Ovary (tissue), 7 donors: ENCODE measurements at regions not wholly inside any gene's neighbourhood (a gene's known extent, or its start where the extent isn't known, plus 50 kb on each side); places are given as distances from the start of the nearest gene placed in this dataset.

Source experiments
- DNase-seq, 5 donors: peaks; one replicate each; pipeline ENCODE4 v3.0.0-alpha.2; 2019 to 2020
- H3K27ac ChIP-seq, 2 donors: fragments of 200-600 bp; one replicate each; pipeline versions ENCODE4 v1.5.1 to v1.8.0; 2019 to 2022
- H3K27me3 ChIP-seq: fragments of 200-600 bp; one replicate; pipeline ENCODE4 v1.8.0; 2022
- H3K36me3 ChIP-seq: fragments of 200-600 bp; sonication (generic); one replicate; pipeline ENCODE4 v1.5.1; 2019
- H3K4me1 ChIP-seq: one replicate; pipeline ENCODE4 v1.8.1; 2013; ENCODE audit warnings: mild to moderate bottlenecking, moderate library complexity; ENCODE audit not compliant: insufficient read depth
- H3K4me3 ChIP-seq: fragments of 200-600 bp; sonication (generic); one replicate; pipeline ENCODE4 v1.5.1; 2017
- H3K9me3 ChIP-seq, 2 donors: fragments of 200-600 bp in 1 of 2; sonication (generic) in 1 of 2; one replicate each; pipeline versions ENCODE4 v1.5.1 to v1.8.1; 2013 to 2019; ENCODE audit warnings: mild to moderate bottlenecking in 1 of 2, moderate library complexity in 1 of 2
- CTCF ChIP-seq, 3 donors: fragments of 450-650 bp in 2 of 3; fragments of 200-600 bp in 1 of 3; IDR thresholded peaks; one replicate each; pipeline versions ENCODE4 v1.5.1 to v1.8.0; 2016 to 2022; ENCODE audit warnings: antibody characterized with exemption in 3 of 3, mild to moderate bottlenecking in 1 of 3
- EP300 ChIP-seq: sonication (generic); formaldehyde crosslinking; IDR thresholded peaks from one replicate; pipeline ENCODE4 v1.6.1; 2017; ENCODE audit warnings: antibody characterized with exemption
- POLR2A ChIP-seq: fragments of 450-650 bp; IDR thresholded peaks from one replicate; pipeline ENCODE4 v1.6.1; 2017; ENCODE audit warnings: antibody characterized with exemption, mild to moderate bottlenecking, moderate library complexity
- WGBS, 3 donors: extraction: QIAGEN DNeasy Blood & Tissue Kit in 1 of 3; methylation state at CpG; one replicate each; pipeline versions ENCODE4 v1.1.5 to v1.1.7; 2013 to 2017; 5-methylcytosine and 5-hydroxymethylcytosine counted together
- intact Hi-C, 4 donors: fragments of 100-400 bp; cut with DNase I; formaldehyde crosslinking; loops; one replicate each; pipeline versions ENCODE4 v1.11.0 to v1.15.1; 2022 to 2023
- donor health status: DM: no; HTN: no; CAD: no; lungs with moderate emphysema.
- donor health status: DM: no; HTN: no; CAD: no.
- donor health status: Bipolar disorder and iron deficiency.
- donor health status: DM: no; HTN: no; CAD: no.
- donor health status: DM: yes; HTN: yes; CAD: no.

GRCh38 chr20:63080811-63081210, 74.0 kb upstream of the BHLHE23 start:
- Histone ChIP-seq H3K9me3 (peaks cover 0 to 5% of the 10 kb centered on the region in 2 donors), H3K36me3 (no peaks in the 10 kb centered on the region), H3K4me3 (no peak overlapping the region), H3K27ac (no peak overlapping the region), H3K4me1 (no peaks in the 10 kb centered on the region), H3K27me3 (no peaks in the 10 kb centered on the region)
- intact Hi-C loops = no loop called here
- TF ChIP-seq POLR2A = no peak
- no peak for TF ChIP-seq EP300
- TF ChIP-seq CTCF (IDR thresholded peaks at IDR 0.05) = no peak
- peak in 1 of 5 donors; percentile 7 for DNase-seq
- WGBS, 3 donors = 67 to 74% (median 69%) methylated on average over 4 of the region's 4 CpGs

GRCh38 chr20:63080411-63080810, 73.6 kb upstream of the BHLHE23 start:
- no peaks in the 10 kb centered on the region for H3K27me3 ChIP-seq
- 81 to 87% (median 85%) methylated on average over 10 of the region's 10 CpGs for WGBS, 3 donors
- intact Hi-C loops = no loop called here
- DNase-seq = peak in 2 of 5 donors; percentile 5 to 6
- no peaks in the 10 kb centered on the region for H3K4me1 ChIP-seq
- TF ChIP-seq CTCF (IDR thresholded peaks at IDR 0.05) = no peak
- no peak for TF ChIP-seq EP300
- TF ChIP-seq POLR2A = no peak
- H3K36me3 ChIP-seq = no peaks in the 10 kb centered on the region
- H3K4me3 ChIP-seq = no peak overlapping the region
- H3K27ac ChIP-seq = no peak overlapping the region
- peaks cover 0 to 9% of the 10 kb centered on the region in 2 donors for H3K9me3 ChIP-seq

- no peak for DNase-seq
- H3K4me3 ChIP-seq = no peak overlapping the region
- H3K27ac ChIP-seq = no peak overlapping the region
- no peaks in the 10 kb centered on the region for H3K27me3 ChIP-seq
- no peak for TF ChIP-seq POLR2A
- TF ChIP-seq EP300 = no peak
- no peak for TF ChIP-seq CTCF (IDR thresholded peaks at IDR 0.05)
- WGBS, 3 donors = 50 to 66% (median 50%) methylated on average over 2 of the region's 2 CpGs
- H3K36me3 ChIP-seq = no peaks in the 10 kb centered on the region
- H3K4me1 ChIP-seq = no peaks in the 10 kb centered on the region
- intact Hi-C loops = no loop called here
- H3K9me3 ChIP-seq = peaks cover 0 to 12% of the 10 kb centered on the region in 2 donors
Measured at GRCh38 chr20:63079971-63080370, 73.2 kb upstream of the BHLHE23 start.

- H3K4me3 ChIP-seq = no peak overlapping the region
- intact Hi-C loops = no loop called here
- H3K4me1 ChIP-seq = no peaks in the 10 kb centered on the region
- H3K36me3 ChIP-seq = no peaks in the 10 kb centered on the region
- no peaks in the 10 kb centered on the region for H3K27me3 ChIP-seq
- TF ChIP-seq POLR2A (no peak), CTCF (IDR thresholded peaks at IDR 0.05) (no peak), EP300 (no peak)
- H3K9me3 ChIP-seq = peaks cover 0 to 12% of the 10 kb centered on the region in 2 donors
- H3K27ac ChIP-seq = no peak overlapping the region
- no peak for DNase-seq
Measured at GRCh38 chr20:63077705-63078104, 70.9 kb upstream of the BHLHE23 start.

GRCh38 chr20:63076421-63076820, 69.7 kb upstream of the BHLHE23 start:
- no peaks in the 10 kb centered on the region for H3K27me3 ChIP-seq
- 68 to 83% (median 80%) methylated on average over 5 of the region's 5 CpGs for WGBS, 3 donors
- H3K4me3 ChIP-seq = no peak overlapping the region
- TF ChIP-seq EP300 (no peak), CTCF (IDR thresholded peaks at IDR 0.05) (no peak), POLR2A (no peak)
- intact Hi-C loops = no loop called here
- no peak for DNase-seq
- H3K4me1 ChIP-seq = no peaks in the 10 kb centered on the region
- peaks cover 0 to 12% of the 10 kb centered on the region in 2 donors for H3K9me3 ChIP-seq
- H3K36me3 ChIP-seq = no peaks in the 10 kb centered on the region
- H3K27ac ChIP-seq = no peak overlapping the region
